IPS-15b (cell line): ENCODE measurements at regions not wholly inside any gene's neighbourhood (a gene's known extent, or its start where the extent isn't known, plus 50 kb on each side); places are given as distances from the start of the nearest gene placed in this dataset.

ENCODE experiments used
- H3K27me3 ChIP-seq: one replicate; pipeline ENCODE4 v1.6.1; 2013; ENCODE audit warnings: low read length; ENCODE audit not compliant: control insufficient read depth, insufficient read depth
- H3K36me3 ChIP-seq: one replicate; pipeline ENCODE4 v1.6.1; 2013; ENCODE audit warnings: low read length; ENCODE audit not compliant: control insufficient read depth, insufficient read depth
- H3K4me1 ChIP-seq: one replicate; pipeline ENCODE4 v1.6.1; 2013; ENCODE audit warnings: mild to moderate bottlenecking, low read length; ENCODE audit not compliant: control insufficient read depth, insufficient read depth
- H3K4me3 ChIP-seq: one replicate; pipeline ENCODE4 v1.5.1; 2013; ENCODE audit warnings: low read depth, low read length
- H3K9ac ChIP-seq: one replicate; pipeline ENCODE4 v1.6.1; 2013; ENCODE audit warnings: low read depth, mild to moderate bottlenecking, low read length
- H3K9me3 ChIP-seq: one replicate; pipeline ENCODE4 v1.6.1; 2013; ENCODE audit warnings: mild to moderate bottlenecking, low read length; ENCODE audit not compliant: control insufficient read depth, insufficient read depth

DNA sequence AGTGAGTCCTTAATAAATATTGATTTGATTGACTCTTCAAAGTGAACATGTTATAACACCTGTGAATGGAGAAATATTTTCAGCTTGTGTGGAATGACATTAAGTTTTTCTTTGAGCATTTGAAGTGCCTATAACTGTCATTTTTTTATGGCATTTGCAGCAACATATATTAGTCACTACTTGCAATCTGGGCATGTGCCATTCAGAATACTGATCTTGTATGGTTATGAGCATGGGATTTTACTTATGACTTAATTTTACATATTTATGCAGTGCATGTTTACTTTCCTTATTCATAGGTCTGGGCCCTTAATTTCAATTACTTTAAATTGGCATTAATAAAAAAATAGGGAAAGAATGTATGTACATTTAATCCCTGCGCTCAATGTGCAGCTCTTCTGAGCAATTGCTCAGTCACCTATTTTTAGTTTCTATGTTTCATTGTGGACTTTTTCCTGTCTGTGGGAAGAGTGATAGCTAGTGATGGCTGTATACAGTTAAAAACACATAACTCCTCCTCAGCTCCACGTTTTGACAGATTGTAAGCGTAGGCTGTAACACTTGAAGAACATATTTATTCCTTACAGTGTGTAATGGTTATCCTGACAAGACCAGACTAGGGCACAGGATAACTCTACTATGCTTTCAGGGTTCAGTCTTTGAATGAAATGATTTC lies 339.6 kb downstream of the SNAPC1 start:
- H3K36me3 ChIP-seq: no peaks in the 10 kb centered on the region

DNA sequence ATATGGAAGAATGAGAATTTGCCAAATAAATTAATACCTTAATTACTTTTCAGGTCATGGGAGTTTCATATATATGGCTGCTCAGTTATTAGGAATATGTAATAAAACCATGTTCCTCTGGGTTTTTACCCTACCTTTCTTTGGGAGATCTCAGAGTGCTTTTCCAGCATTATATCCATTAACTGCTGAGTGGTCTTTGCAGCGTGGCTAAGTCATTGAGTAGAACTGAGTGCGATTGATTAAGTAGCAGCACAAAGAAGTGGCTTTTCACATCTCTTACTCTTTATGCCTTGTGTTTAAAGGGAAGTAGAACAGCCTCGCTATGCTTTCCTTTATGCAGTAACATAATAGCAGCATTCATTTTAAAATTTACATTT lies 340.1 kb downstream of the SNAPC1 start:
- H3K4me3 ChIP-seq: no peak overlapping the region
- H3K4me1 ChIP-seq: no peaks in the 10 kb centered on the region
- no peaks in the 10 kb centered on the region for H3K9me3 ChIP-seq
- no peaks in the 10 kb centered on the region for H3K36me3 ChIP-seq
- H3K9ac ChIP-seq: no peak overlapping the region
- H3K27me3 ChIP-seq: no peaks in the 10 kb centered on the region

More for the DNA sequence above, 339.6 kb downstream of the SNAPC1 start:
- Histone ChIP-seq H3K4me3 (no peak overlapping the region), H3K9ac (no peak overlapping the region), H3K4me1 (no peaks in the 10 kb centered on the region), H3K9me3 (no peaks in the 10 kb centered on the region), H3K27me3 (no peaks in the 10 kb centered on the region)

DNA sequence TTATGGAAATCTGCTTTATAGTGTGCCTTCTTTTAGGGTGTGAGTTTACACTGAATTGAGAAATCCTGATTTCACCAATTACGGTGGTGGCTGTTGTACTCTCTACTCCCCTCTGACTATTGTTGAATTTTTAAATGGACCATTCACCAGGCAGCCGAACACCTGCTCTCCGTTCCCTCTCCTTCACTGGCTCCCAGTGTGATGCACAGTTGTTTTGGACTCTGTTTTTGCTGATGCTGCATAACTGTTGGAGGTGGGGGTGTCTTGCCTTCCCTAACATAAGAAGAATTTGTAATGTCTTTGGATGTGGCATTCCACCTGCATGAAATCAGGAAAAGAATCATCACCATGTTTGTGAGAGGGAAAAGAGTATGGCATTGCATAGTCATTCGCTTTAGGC lies 341.2 kb downstream of the SNAPC1 start:
- H3K36me3 ChIP-seq: no peaks in the 10 kb centered on the region
- no peak overlapping the region for H3K4me3 ChIP-seq
- no peak overlapping the region for H3K9ac ChIP-seq
- H3K4me1 ChIP-seq: no peaks in the 10 kb centered on the region
- no peaks in the 10 kb centered on the region for H3K27me3 ChIP-seq
- H3K9me3 ChIP-seq: no peaks in the 10 kb centered on the region

DNA sequence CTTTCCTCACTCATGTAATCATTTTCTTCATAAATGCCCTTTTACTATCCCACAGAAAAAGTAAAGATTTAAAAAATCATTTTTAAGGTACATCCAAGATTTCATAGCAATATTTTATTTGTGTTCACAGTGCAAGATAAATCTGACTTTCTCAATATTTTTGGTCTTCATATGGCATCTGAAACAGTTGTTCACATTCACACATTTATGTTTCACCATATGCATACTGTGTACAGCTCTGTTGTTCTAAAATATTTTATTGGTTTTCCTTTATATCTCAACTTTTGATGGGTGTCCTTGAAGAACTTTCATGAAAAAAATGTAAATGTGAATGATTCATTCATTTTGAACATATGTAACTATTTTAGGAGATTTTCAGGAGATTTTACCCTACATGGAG lies 348.7 kb downstream of the SNAPC1 start:
- Histone ChIP-seq H3K4me3 (no peak overlapping the region), H3K4me1 (no peaks in the 10 kb centered on the region), H3K36me3 (no peaks in the 10 kb centered on the region), H3K9ac (no peak overlapping the region), H3K27me3 (peaks cover 12% of the 10 kb centered on the region), H3K9me3 (no peaks in the 10 kb centered on the region)

DNA sequence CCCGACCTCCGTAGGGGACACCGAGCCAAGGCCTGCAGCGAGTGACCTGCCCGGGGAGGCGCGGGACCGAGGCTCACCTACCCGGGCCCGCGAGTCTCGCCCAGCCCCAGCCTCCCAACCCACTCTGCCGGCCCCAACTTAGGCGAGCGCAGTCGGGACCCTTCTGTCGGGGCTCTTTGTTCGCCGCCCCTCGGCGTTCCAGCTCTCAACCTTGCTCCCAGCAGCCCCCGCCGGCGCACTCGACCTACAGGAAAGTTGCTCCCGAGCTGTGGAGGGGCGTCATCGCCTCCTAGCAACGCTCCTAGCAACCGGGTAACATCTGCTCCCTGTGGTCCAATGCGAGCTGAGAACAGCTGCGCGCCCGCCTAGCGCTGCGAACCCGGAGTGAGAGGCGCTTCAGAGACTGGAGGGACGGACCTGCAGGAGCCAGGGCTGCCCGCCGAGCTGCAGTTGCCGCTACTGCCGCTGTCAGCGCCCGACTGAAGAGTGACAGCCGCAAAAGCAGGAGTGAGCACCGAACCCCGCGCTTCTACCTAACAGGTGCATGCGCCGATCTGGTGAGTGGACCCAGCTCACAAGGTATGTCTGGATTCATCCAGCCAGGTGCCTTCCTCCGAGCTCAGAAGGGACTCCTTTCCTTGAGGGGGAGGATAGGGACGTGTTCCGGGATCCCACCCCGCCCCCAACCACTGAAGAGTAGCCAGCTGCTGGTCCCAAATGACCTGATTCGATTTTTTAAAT lies 355.0 kb downstream of the SNAPC1 start:
- H3K9me3 ChIP-seq: no peaks in the 10 kb centered on the region
- no peaks in the 10 kb centered on the region for H3K36me3 ChIP-seq
- peaks cover 3% of the 10 kb centered on the region for H3K4me1 ChIP-seq
- H3K4me3 ChIP-seq: peak overlapping the region; percentile 68
- peaks cover 49% of the 10 kb centered on the region for H3K27me3 ChIP-seq
- H3K9ac ChIP-seq: no peak overlapping the region

DNA sequence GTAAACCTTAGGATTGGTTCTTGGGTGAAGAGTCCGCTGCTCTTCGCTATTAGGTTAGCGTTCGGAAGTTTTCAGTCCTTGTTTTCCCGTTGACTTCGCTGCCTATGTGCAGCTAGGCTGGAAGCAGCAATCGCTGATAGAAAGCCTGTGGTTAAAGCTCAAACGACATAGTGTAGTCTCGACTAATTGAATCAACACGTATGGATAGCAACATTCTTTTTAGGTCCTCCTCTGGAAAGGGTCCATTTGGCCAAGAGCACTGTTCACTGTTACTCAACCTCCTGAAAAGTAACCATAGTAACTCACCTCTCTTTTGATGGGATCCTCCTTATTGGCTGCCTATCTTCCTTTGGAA lies 355.5 kb downstream of the SNAPC1 start:
- H3K27me3 ChIP-seq: peaks cover 49% of the 10 kb centered on the region
- peak overlapping the region; percentile 68 for H3K4me3 ChIP-seq
- H3K4me1 ChIP-seq: peaks cover 3% of the 10 kb centered on the region
- H3K36me3 ChIP-seq: no peaks in the 10 kb centered on the region
- no peaks in the 10 kb centered on the region for H3K9me3 ChIP-seq
- H3K9ac ChIP-seq: no peak overlapping the region

DNA sequence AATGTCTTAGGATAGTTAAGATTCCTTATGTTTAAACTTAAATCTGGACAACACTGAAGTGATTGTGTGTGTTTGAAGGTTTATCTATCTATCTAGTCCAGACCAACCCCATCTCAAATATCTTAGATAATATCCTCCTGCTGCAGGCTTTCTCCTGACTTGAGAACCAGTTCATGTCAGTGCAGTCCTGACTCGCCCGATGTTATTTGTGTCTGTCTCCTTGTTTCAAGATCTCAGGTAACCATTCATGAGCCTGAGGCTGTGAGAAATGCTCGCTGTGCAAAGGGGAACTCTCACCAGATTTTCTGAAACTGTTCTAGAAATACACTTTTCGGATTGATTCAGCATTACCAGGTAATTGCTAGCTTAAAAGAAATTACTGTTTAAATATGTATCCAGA lies 356.2 kb downstream of the SNAPC1 start:
- H3K4me1 ChIP-seq: peaks cover 3% of the 10 kb centered on the region
- peaks cover 49% of the 10 kb centered on the region for H3K27me3 ChIP-seq
- H3K4me3 ChIP-seq: no peak overlapping the region
- no peaks in the 10 kb centered on the region for H3K36me3 ChIP-seq
- H3K9ac ChIP-seq: no peak overlapping the region
- no peaks in the 10 kb centered on the region for H3K9me3 ChIP-seq

DNA sequence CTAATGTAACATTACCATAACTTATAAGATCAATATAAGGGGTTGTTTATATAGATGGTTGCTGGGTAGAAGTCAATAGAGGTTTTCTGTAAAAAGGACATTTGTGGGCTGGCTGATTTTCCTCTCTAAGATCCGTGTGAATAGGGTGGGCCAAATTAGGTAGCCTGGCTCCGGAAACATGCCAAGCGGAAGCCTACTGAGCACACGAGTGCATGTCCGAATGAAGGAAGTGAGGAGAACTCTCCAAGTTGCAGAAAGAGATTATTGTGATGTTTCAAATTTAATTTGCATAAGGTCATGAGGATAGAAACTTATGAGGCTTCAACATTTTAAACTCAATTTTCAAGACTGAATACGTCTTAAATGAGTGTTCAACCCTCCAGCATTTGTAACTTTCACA lies 356.7 kb downstream of the SNAPC1 start:
- no peak overlapping the region for H3K4me3 ChIP-seq
- H3K27me3 ChIP-seq: peaks cover 49% of the 10 kb centered on the region
- no peaks in the 10 kb centered on the region for H3K9me3 ChIP-seq
- peaks cover 3% of the 10 kb centered on the region for H3K4me1 ChIP-seq
- H3K36me3 ChIP-seq: no peaks in the 10 kb centered on the region
- no peak overlapping the region for H3K9ac ChIP-seq

DNA sequence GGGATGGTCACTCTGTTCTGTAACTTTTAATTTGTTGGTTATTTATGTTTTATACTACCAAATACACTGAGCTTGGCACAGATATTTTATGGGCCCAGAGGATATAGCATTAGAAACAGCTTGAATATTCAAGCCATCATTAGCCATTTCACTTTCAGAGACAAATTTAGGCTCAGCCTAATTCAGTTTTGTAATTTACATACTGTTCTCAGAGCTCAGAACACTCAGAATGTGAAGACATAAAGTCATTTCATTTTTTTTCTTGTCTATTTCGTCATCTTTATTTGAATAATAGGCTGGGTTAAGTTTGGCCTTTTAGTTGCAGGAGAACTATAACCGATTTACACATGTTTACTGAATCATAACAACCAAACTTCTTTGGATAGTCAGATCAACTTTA lies 361.7 kb downstream of the SNAPC1 start:
- no peak overlapping the region for H3K4me3 ChIP-seq
- H3K27me3 ChIP-seq: peaks cover 15% of the 10 kb centered on the region
- no peaks in the 10 kb centered on the region for H3K36me3 ChIP-seq
- no peaks in the 10 kb centered on the region for H3K9me3 ChIP-seq
- H3K4me1 ChIP-seq: peaks cover 2% of the 10 kb centered on the region
- no peak overlapping the region for H3K9ac ChIP-seq

DNA sequence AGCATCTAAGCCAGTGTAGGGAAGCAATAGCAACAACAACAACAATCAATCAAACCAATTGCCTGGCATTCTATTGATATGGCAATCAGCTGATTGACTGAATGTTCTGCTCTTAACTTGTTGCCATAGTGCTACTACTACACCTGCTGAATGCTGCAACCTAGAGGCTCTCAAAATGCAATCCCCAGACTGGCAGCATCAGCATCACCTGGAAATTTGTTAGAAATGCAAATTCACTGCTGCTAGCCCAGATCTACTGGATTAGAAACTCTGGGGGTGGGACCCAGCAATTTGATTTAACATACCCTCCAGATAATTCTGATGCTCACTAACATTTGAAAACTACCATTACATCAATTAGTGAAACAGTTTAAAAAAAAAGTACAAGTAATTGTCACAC lies 363.6 kb downstream of the SNAPC1 start:
- no peaks in the 10 kb centered on the region for H3K36me3 ChIP-seq
- H3K27me3 ChIP-seq: peaks cover 6% of the 10 kb centered on the region
- no peaks in the 10 kb centered on the region for H3K9me3 ChIP-seq
- peaks cover 2% of the 10 kb centered on the region for H3K4me1 ChIP-seq
- no peak overlapping the region for H3K4me3 ChIP-seq
- H3K9ac ChIP-seq: no peak overlapping the region

DNA sequence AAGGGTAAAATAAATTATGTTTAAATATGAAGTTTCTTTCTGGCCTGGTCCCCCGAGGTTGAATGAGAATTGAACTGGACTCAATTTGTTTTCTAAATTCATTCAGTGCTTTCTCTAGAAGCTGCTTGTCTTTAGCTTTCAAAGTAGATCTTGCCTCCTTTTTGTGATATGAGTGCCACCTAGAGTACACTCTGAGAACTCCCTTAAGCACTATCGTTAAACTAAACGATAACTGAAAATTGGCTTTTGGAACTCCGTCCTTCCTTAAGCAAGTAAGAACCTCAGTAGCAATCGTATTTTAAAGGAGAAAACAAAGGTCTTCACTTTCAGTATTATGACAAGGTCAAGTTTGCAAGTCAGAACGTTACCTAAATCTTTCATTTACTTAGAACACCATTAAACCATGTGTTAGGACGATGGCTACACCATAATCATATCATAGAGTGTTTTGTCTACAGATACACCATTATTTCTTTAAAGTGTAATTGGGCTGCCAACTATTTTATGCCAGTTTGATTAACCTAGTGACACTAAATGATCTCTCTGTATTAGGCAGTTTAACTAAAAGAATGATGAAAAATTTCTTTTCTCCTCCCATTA lies 364.8 kb downstream of the SNAPC1 start:
- no peaks in the 10 kb centered on the region for H3K27me3 ChIP-seq
- H3K4me1 ChIP-seq: peaks cover 2% of the 10 kb centered on the region
- no peak overlapping the region for H3K9ac ChIP-seq
- no peaks in the 10 kb centered on the region for H3K36me3 ChIP-seq
- no peaks in the 10 kb centered on the region for H3K9me3 ChIP-seq
- no peak overlapping the region for H3K4me3 ChIP-seq

DNA sequence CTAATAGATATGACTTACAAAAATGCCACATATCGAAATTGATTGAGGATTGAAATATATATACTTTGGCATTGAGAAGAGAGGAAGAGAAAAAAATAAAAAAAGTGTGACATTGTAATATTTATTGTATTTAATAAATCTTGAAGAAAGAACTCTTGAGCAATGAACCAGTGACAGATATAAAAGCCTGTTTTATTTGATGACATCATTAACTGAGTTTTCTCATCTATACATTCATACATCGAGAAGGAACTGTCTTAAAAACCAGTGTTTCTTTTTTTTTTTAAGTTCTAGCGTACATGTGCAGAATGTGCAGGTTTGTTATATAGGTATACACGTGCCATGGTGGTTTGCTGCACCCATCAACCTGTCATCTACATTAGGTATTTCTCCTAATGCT lies 368.2 kb downstream of the SNAPC1 start:
- Histone ChIP-seq H3K36me3 (no peaks in the 10 kb centered on the region), H3K4me3 (no peak overlapping the region), H3K27me3 (no peaks in the 10 kb centered on the region), H3K9me3 (no peaks in the 10 kb centered on the region), H3K9ac (no peak overlapping the region), H3K4me1 (peaks cover 2% of the 10 kb centered on the region)
